ENCODE measurements at regions not wholly inside any gene's neighbourhood (a gene's known extent, or its start where the extent isn't known, plus 50 kb on each side); places are given as distances from the start of the nearest gene placed in this dataset.
"Not testable (repeated sequence)": the region's sequence is repeated elsewhere in the genome, so short reads cannot be mapped to it uniquely, and the experiment has no call there.

GRCh38 chr2:237218756-237219155, 133.1 kb downstream of the COPS8 start:
- peak; percentile 87 for DNase-seq

GRCh38 chr2:237219826-237220225, 134.1 kb downstream of the COPS8 start:
- DNase-seq: peak; percentile 72

GRCh38 chr2:237221443-237221842, 135.8 kb downstream of the COPS8 start:
- DNase-seq: no peak

- peak; percentile 95 for DNase-seq
These were observed 136.5 kb downstream of the COPS8 start for GRCh38 chr2:237222178-237222577.

GRCh38 chr2:237222601-237223041, 136.9 kb downstream of the COPS8 start:
- no peak for DNase-seq

GRCh38 chr2:237223201-237223861, 137.6 kb downstream of the COPS8 start:
- DNase-seq: peak; percentile 100

GRCh38 chr2:237227190-237227589, 141.5 kb downstream of the COPS8 start:
- DNase-seq: no peak

- peak; percentile 97 for DNase-seq
These were observed 142.0 kb downstream of the COPS8 start for GRCh38 chr2:237227592-237228280.

GRCh38 chr2:237228281-237228625, 142.6 kb downstream of the COPS8 start:
- peak; percentile 17 for DNase-seq

GRCh38 chr2:237229905-237230304, 144.2 kb downstream of the COPS8 start:
- no peak for DNase-seq

- no peak for DNase-seq
These were observed 144.7 kb downstream of the COPS8 start for GRCh38 chr2:237230355-237230754.

- DNase-seq: peak; percentile 47
These were observed 145.9 kb downstream of the COPS8 start for GRCh38 chr2:237231593-237231992.

- no peak for DNase-seq
These were observed 146.5 kb downstream of the COPS8 start for GRCh38 chr2:237232166-237232565.

GRCh38 chr2:237234268-237234667, 148.6 kb downstream of the COPS8 start:
- no peak for DNase-seq

- DNase-seq: peak; percentile 80
These were observed 149.8 kb downstream of the COPS8 start for GRCh38 chr2:237235383-237236095.

GRCh38 chr2:237236188-237236587, 150.5 kb downstream of the COPS8 start:
- DNase-seq: peak; percentile 60

GRCh38 chr2:237238249-237238648, 152.6 kb downstream of the COPS8 start:
- no peak for DNase-seq

GRCh38 chr2:237240252-237240651, 154.6 kb downstream of the COPS8 start:
- no peak for DNase-seq

GRCh38 chr2:237240868-237241267, 155.2 kb downstream of the COPS8 start:
- DNase-seq: not testable (repeated sequence)

GRCh38 chr2:237242091-237242536, 156.4 kb downstream of the COPS8 start:
- peak; percentile 30 for DNase-seq

- DNase-seq: no peak
These were observed 157.8 kb downstream of the COPS8 start for GRCh38 chr2:237243487-237243886.

- no peak for DNase-seq
These were observed 158.5 kb downstream of the COPS8 start for GRCh38 chr2:237244178-237244577.

- peak; percentile 57 for DNase-seq
These were observed 159.4 kb downstream of the COPS8 start for GRCh38 chr2:237244976-237245646.
